Glomerular visceral epithelial cell (primary cell): ENCODE measurements at regions not wholly inside any gene's neighbourhood (a gene's known extent, or its start where the extent isn't known, plus 50 kb on each side); places are given as distances from the start of the nearest gene placed in this dataset.
A peak's percentile ranks its signal among the peaks of the same experiment; 100 is the strongest.
"Not testable (repeated sequence)": the region's sequence is repeated elsewhere in the genome, so short reads cannot be mapped to it uniquely, and the experiment has no call there.

Experiments
- DNase-seq: peaks from one replicate; pipeline ENCODE4 v3.0.0-alpha.2; 2016; ENCODE audit errors: extremely low spot score

DNA sequence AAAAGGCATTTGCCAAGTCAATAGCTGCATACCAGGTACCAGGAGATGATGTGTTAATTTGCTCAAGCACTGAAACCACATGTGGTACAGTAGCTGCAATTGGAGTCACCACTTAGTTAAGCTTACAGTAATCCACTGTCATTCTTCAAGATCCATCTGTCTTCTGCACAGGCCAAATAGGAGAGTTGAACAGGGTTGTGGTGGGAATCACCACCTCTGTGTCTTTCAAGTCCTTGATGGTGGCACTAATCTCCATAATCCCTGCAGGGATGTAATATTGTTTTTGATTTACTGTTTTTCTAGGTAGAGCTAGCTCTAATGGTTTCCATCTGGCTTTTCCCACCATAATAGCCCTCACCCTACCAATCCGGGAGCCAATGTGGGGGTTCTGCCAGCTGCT lies 91.9 kb downstream of the FCRL5 start:
- no peak for DNase-seq

DNA sequence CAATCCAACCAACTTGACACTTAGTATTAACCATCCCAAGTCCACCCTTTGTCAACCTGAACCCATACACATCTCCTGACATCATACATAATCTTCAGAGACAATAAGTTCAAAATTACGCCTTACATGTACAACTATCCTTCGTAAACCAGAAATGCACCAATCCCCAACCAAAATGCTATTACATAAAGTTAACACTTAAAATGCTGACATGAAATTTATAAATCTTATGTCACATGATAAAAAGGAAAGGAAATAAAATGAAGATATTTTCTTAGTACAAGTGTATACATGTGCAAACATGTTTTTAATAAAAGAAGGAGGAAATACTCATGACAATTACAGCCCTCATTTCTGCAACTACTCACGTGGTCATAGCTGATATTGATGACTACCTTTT lies 95.0 kb downstream of the FCRL5 start:
- DNase-seq = no peak

DNA sequence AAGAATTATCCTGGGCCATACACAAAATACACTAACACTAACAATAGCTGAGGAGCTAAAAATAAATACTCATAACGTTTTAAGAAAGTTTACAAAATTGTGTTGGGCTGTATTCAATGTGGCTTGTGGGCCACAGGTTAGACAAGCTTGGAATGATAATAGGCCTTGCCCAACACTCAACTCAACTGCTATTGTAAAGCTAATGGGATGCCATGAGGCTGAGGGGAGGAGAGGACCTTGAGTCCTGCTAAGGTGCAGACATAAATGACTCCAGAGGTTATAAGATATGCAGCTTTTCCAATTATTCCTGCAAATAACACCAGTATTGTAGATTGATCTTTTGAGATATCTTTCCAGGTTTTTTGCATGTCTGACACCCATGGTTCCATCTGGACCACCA lies 97.0 kb downstream of the FCRL5 start:
- DNase-seq = no peak

DNA sequence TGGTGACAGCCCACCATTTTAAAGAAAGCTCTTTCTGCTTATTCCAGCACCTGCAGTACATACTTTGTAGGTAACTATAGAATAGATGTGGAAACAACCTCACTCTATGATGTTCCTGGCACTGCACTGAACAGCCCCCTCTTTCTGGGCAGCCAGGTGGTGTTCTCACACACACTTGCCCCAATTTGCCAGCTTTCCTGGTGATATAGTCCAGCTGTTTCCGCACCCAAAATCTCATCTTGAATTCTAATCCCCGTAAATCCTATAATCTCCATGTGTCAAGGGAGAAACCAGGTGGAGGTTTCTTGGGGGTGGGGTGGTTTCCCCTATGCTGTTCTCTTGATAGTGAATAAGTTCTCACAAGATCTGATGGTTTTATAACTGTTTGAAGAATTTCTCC lies 102.2 kb downstream of the FCRL5 start:
- no peak for DNase-seq

- no peak for DNase-seq
These were observed 103.7 kb downstream of the FCRL5 start for GRCh38 chr1:157448636-157449035.

DNA sequence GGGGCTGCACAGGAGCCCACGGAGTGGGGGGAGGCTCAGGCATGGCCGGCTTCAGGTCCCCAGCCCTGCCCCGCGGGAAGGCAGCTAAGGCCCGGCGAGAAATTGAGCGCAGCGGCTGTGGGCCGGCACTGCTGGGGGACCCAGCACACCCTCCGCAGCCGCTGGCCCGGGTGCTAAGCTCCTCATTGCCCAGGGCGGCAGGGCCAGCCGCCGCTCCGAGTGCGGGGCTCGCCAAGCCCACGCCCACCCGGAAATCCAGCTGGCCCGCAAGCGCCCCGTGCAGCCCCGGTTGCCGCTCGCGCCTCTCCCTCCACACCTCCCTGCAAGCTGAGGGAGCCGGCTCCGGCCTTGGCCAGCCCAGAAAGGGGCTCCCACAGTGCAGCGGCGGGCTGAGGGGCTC lies 106.0 kb downstream of the FCRL5 start:
- DNase-seq = not testable (repeated sequence)

DNA sequence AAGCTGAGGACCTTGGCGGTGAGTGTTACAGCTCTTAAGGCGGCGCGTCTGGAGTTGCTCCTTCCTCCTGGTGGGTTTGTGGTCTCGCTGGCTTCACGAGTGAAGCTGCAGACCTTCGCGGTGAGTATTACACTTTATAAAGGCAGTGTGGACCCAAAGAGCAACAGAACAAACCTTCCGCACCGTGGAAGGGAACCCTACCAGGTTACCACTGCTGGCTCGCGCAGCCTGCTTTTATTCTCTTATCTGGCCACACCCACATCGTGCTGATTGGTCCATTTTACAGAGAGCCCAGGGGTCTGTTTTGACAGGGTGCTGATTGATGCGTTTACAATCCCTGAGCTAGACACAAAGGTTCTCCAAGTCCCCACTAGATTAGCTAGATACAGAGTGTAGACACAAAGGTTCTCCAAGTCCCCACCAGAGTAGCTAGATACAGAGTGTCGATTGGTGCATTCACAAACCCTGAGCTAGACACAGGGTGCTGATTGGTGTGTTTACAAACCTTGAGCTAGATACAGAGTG lies 106.6 kb downstream of the FCRL5 start:
- not testable (repeated sequence) for DNase-seq

DNA sequence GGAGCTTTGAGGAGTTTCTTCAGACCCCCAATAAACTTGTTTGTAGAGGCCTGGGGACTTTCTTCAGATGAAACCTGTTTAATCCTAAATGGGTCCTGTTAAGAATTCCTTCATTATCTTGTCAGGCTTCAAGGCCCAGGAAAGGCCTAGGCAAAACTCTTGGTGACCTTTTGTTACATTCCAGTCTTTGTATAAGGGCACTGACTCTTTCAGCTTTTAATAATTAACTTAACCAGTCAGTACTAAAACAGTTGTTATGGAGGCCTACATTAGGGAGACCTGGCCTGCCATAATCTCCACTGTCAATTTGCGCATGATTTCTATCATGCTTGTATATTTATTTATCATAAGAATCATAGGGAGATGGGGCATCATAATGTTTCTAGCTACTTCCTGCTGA lies 110.2 kb downstream of the FCRL5 start:
- peak; percentile 16 for DNase-seq

DNA sequence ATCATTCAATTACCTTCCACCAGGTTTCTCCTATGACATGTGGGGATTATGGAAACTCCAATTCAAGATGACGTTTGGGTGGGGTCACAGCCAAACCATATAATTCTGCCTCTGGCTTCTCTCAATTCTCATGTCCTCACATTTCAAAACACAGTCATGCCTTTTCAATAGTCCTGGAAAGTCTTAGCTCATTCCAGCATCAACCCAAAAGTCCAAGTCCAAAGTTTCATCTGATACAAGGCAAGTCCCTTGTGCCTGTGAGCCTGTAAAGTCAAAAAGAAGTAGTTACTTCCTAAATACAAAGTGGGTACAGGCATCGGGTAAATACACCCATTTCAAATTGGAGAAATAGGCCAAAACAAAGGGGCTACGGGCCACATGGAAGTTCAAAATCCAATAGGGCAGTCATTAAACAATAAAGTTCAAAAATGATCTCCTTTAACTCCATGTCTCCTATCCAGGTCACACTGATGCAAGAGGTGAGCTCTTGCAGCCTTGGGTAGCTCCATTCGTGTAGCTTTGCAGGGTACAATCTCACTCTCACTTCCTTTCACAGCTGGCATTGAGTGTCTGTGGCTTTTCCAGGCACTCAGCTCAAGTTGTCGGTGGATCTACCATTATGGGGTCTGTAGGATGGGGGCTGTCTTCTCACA lies 112.9 kb downstream of the FCRL5 start:
- no peak for DNase-seq

DNA sequence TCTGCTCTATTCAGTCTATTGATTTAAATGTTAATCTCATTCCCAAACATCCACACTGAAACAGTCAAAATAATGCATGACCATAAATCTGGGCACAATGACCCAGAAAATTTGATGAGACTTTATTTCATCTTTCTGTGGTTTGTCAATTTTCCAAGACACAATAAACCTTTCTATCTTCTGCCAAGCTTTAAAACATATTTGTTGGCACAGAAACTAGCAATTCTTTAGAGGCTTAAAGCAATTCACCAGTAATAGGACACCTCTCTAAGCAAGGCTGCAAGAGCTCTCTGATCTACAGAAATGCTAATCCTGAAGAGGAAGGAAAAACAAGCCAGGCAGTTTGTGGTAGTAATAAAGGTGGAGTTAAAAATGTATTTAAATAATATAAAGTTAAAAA lies 113.7 kb downstream of the FCRL5 start:
- DNase-seq = peak; percentile 13

GRCh38 chr1:157438146-157438545 lies 114.2 kb downstream of the FCRL5 start:
- DNase-seq = peak; percentile 6

- no peak for DNase-seq
These were observed 115.0 kb downstream of the FCRL5 start for GRCh38 chr1:157437296-157437695.

- peak; percentile 66 for DNase-seq
These were observed 120.6 kb downstream of the FCRL5 start for GRCh38 chr1:157431751-157432150.

GRCh38 chr1:157429601-157430240 lies 122.6 kb downstream of the FCRL5 start:
- peak; percentile 62 for DNase-seq

GRCh38 chr1:157423764-157424163 lies 128.6 kb downstream of the FCRL5 start:
- DNase-seq = not testable (repeated sequence)

DNA sequence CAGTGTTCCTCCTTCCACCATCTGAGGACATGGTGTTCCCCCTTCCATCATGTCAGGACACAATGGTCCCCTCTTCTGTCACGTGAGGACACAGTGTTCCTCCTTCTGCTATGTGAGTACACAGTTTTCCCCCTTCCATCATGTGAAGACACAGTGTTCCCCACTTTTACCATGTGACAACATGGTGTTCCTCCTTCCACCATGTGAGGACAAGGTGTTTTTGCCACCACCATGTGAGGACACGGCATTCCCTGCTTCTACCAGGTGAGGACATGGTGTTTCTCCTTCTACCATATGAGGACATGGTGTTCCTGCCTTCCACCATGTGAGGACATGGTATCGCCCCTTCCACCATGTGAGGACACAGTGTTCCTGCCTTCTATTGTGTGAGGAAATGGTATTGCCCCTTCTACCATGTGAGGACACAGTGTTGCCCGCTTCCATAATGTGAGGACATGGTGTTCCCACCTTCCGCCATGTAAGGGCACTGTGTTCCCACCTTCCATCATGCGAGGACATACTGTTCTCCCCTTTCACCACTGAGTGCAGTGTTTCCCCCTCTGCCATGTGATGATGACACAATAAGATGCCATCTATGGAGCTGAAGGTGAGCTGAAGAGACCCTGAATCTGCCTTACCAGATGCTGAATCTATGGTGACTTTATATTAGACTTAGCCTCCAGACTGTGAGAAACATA lies 132.3 kb downstream of the FCRL5 start:
- DNase-seq = no peak

DNA sequence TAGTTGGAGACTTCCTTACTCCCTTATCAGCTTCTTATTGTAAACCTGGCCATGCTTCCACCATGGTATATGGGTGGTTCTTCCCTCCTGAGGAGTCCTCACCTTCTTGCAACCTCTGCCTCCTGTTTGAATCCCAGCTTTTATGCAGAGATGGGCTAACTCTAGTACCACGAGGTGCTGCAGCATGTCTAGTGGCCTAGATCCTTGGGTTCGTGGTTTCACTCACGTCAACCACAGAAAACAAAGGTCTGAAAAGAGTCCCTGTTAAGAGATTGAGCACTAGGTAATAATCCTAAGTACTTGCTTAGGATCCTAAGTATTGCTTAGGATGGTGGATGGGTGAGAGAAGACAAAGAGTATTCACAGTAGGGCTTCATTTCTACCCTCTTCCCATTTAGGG lies 133.7 kb downstream of the FCRL5 start:
- DNase-seq = no peak

- DNase-seq = no peak
These were observed 134.1 kb downstream of the FCRL5 start for GRCh38 chr1:157418231-157418630.

GRCh38 chr1:157415661-157416060 lies 136.7 kb downstream of the FCRL5 start:
- DNase-seq = no peak

DNA sequence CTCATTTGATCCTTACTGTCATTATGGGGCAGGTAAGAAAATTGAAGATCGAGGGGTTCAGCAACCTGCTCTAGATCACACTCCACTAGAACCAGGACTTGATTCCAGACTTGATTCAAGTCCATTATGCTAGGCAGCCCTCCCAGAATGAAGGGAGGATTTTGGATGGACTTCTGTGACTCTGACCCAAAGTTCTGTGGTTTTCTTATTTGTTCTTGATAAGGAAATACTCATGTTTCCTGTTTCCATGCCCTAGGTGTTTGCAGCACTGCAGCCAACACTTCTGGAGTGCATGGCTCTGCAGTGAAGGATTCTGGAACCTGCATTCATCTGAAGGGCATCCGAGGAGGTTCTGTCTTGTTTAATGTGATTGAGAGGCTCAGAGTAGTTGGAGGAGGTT lies 140.0 kb downstream of the FCRL5 start:
- no peak for DNase-seq

GRCh38 chr1:157411769-157412168 lies 140.5 kb downstream of the FCRL5 start:
- DNase-seq = no peak

DNA sequence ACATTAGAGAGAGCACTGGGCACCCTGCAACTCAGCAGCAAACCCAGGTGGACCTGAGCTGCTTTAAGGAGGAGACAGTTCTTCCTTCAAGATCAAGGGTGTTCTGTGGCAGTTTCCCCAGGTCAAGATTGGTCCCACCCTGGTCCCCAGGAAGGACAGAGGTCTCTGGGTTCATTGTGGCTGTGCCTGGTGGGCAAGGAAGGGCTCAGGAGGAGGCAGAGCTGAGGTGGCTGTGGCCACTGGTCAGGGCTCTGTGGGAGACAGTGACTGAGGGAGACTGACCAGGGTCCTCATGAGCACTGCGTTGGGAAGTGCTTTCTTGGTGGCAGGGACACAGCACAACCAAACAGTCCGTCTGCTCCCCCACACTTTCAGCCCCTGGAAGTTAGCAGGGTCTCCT lies 141.3 kb downstream of the FCRL5 start:
- DNase-seq = no peak

DNA sequence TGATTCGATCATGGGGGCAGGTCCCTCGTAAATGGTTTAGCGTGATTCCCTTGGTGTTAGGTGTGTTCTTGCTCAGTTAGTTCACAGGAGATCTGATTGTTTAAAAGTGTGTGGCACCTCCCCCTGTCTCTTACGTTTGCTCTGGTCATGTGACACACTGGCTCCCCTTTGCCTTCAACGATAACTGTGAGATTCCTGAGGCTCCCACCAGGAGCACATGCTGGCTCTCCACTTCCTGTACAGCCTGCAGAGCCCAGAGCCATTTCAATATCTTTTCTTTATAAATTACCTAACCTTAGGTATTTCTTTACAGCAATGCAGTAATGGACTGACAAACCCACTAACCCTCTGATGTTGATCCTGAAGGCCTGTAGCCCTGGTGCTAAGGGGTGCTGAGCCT lies 141.9 kb downstream of the FCRL5 start:
- no peak for DNase-seq
